GM18861 (cell line): ENCODE measurements at regions not wholly inside any gene's neighbourhood (a gene's known extent, or its start where the extent isn't known, plus 50 kb on each side); places are given as distances from the start of the nearest gene placed in this dataset.
A peak's percentile ranks its signal among the peaks of the same experiment; 100 is the strongest.
"Not testable (repeated sequence)": the region's sequence is repeated elsewhere in the genome, so short reads cannot be mapped to it uniquely, and the experiment has no call there.

Source experiments
- ATAC-seq: cut with Tn5 transposase; IDR thresholded peaks from one replicate; pipeline ENCODE4 v1.9.1; 2021; ENCODE audit not compliant: unreplicated experiment

- no peak for ATAC-seq
These were observed 134.2 kb upstream of the NEIL3 start for GRCh38 chr4:177175473-177175872.

GRCh38 chr4:177177541-177178081, 132.1 kb upstream of the NEIL3 start:
- no peak for ATAC-seq

- no peak for ATAC-seq
These were observed 131.4 kb upstream of the NEIL3 start for GRCh38 chr4:177178246-177178645.

GRCh38 chr4:177182166-177182565, 127.5 kb upstream of the NEIL3 start:
- no peak for ATAC-seq

- ATAC-seq: no peak
These were observed 126.9 kb upstream of the NEIL3 start for GRCh38 chr4:177182728-177183127.

- no peak for ATAC-seq
These were observed 124.5 kb upstream of the NEIL3 start for GRCh38 chr4:177185151-177185550.

GRCh38 chr4:177185579-177185978, 124.1 kb upstream of the NEIL3 start:
- no peak for ATAC-seq

- ATAC-seq: no peak
These were observed 122.3 kb upstream of the NEIL3 start for GRCh38 chr4:177187371-177187770.

GRCh38 chr4:177190995-177191580, 118.6 kb upstream of the NEIL3 start:
- no peak for ATAC-seq

GRCh38 chr4:177191586-177191985, 118.1 kb upstream of the NEIL3 start:
- no peak for ATAC-seq

- ATAC-seq: no peak
These were observed 117.7 kb upstream of the NEIL3 start for GRCh38 chr4:177191991-177192390.

- not testable (repeated sequence) for ATAC-seq
These were observed 116.5 kb upstream of the NEIL3 start for GRCh38 chr4:177193024-177193715.

- no peak for ATAC-seq
These were observed 114.8 kb upstream of the NEIL3 start for GRCh38 chr4:177194906-177195305.

GRCh38 chr4:177196615-177197014, 113.1 kb upstream of the NEIL3 start:
- no peak for ATAC-seq

- no peak for ATAC-seq
These were observed 108.1 kb upstream of the NEIL3 start for GRCh38 chr4:177201614-177202013.

GRCh38 chr4:177204126-177204525, 105.5 kb upstream of the NEIL3 start:
- no peak for ATAC-seq

- no peak for ATAC-seq
These were observed 94.7 kb upstream of the NEIL3 start for GRCh38 chr4:177214935-177215334.

- no peak for ATAC-seq
These were observed 89.3 kb upstream of the NEIL3 start for GRCh38 chr4:177220376-177220775.

GRCh38 chr4:177222781-177223180, 86.9 kb upstream of the NEIL3 start:
- no peak for ATAC-seq

- ATAC-seq: peak; percentile 59
These were observed 84.1 kb upstream of the NEIL3 start for GRCh38 chr4:177225605-177226004.

- no peak for ATAC-seq
These were observed 82.0 kb upstream of the NEIL3 start for GRCh38 chr4:177227636-177228035.

- ATAC-seq: no peak
These were observed 81.1 kb upstream of the NEIL3 start for GRCh38 chr4:177228599-177228998.

GRCh38 chr4:177229331-177229730, 80.3 kb upstream of the NEIL3 start:
- ATAC-seq: no peak
